ENCODE measurements at regions not wholly inside any gene's neighbourhood (a gene's known extent, or its start where the extent isn't known, plus 50 kb on each side); places are given as distances from the start of the nearest gene placed in this dataset.

DNA sequence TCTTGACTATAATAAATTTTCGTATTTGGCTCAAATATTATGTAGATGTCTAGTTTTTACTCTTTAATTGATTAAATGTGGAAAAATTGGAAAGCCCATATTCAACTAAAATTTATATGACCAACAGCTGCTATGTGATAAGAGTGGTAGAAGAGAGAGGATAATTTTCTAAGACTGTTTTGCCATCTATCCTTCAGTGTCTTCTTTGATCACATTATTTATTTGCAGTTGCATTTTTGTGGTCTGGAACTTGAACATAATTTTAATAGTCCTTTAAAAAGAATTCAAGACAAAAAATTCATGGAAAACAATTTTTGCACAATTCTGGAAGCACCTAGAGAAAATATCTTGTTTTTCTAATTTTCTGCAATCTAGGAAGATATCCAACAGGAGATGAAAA, 213.3 kb upstream of the THBS1 start:
- Histone ChIP-seq H3K4me1 (ENCODE audit: low read length) (no peaks in the 10 kb centered on the region), H3K27ac (ENCODE audit: low read length) (no peak overlapping the region), H3K4me3 (ENCODE audit: low read length) (no peak overlapping the region), H3K9ac (ENCODE audit: low read length) (no peak overlapping the region), H3K4me2 (ENCODE audit: low read depth, low read length) (no peak overlapping the region), H3K27me3 (replicated peaks; ENCODE audit: insufficient read depth, low read length) (no peaks in the 10 kb centered on the region), H3F3A (ENCODE audit: insufficient read depth, low read length) (no peaks in the 10 kb centered on the region), H3K79me2 (ENCODE audit: low read length) (no peaks in the 10 kb centered on the region), H3K36me3 (replicated peaks; ENCODE audit: insufficient read depth, low read length) (no peaks in the 10 kb centered on the region), H4K20me1 (ENCODE audit: insufficient read depth, low read length) (no peaks in the 10 kb centered on the region), H3K9me3 (replicated peaks; ENCODE audit: insufficient read depth, low read length) (no peaks in the 10 kb centered on the region), H2AFZ (ENCODE audit: low read length) (no peak overlapping the region), H3K9me2 (replicated peaks; ENCODE audit: insufficient read depth, low read length) (no peaks in the 10 kb centered on the region)
- no peak for DNase-seq
- TF ChIP-seq EZH2 (optimal IDR thresholded peaks at IDR 0.05; ENCODE audit: low read depth, low read length) (no peak), EZH2phosphoT487 (IDR thresholded peaks at IDR 0.05; ENCODE audit: low read length) (no peak), CTCF (IDR thresholded peaks at IDR 0.05; ENCODE audit: low read length) (no peak)

DNA sequence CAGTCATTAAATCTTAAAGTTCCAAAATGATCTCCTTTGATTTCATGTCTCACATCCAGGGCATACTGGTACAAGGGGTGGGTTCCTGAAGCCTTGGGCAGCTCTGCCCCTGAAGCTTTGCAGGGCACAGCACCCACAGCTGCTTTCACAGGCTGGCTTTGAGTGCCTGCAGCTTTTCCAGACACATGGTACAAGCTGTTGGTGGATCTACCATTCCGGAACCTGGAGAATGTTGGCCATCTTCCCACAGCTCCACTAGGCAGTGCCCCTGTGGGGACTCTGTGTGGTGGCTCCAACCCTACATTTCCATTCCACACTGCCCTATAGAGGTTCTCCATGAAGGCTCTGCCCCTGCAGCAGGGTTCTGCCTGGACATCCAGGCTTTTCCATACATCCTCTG, 211.1 kb upstream of the THBS1 start:
- Histone ChIP-seq H3K4me3 (ENCODE audit: low read length) (no peak overlapping the region), H4K20me1 (ENCODE audit: insufficient read depth, low read length) (no peaks in the 10 kb centered on the region), H3K36me3 (replicated peaks; ENCODE audit: insufficient read depth, low read length) (no peaks in the 10 kb centered on the region), H3F3A (ENCODE audit: insufficient read depth, low read length) (no peaks in the 10 kb centered on the region), H3K9me3 (replicated peaks; ENCODE audit: insufficient read depth, low read length) (no peaks in the 10 kb centered on the region), H3K4me2 (ENCODE audit: low read depth, low read length) (no peak overlapping the region), H3K4me1 (ENCODE audit: low read length) (no peaks in the 10 kb centered on the region), H3K27me3 (replicated peaks; ENCODE audit: insufficient read depth, low read length) (no peaks in the 10 kb centered on the region), H3K9me2 (replicated peaks; ENCODE audit: insufficient read depth, low read length) (no peaks in the 10 kb centered on the region), H3K27ac (ENCODE audit: low read length) (no peak overlapping the region), H2AFZ (ENCODE audit: low read length) (no peak overlapping the region), H3K79me2 (ENCODE audit: low read length) (no peaks in the 10 kb centered on the region), H3K9ac (ENCODE audit: low read length) (no peak overlapping the region)
- no peak for DNase-seq
- TF ChIP-seq EZH2 (optimal IDR thresholded peaks at IDR 0.05; ENCODE audit: low read depth, low read length) (no peak), EZH2phosphoT487 (IDR thresholded peaks at IDR 0.05; ENCODE audit: low read length) (no peak), CTCF (IDR thresholded peaks at IDR 0.05; ENCODE audit: low read length) (no peak)

DNA sequence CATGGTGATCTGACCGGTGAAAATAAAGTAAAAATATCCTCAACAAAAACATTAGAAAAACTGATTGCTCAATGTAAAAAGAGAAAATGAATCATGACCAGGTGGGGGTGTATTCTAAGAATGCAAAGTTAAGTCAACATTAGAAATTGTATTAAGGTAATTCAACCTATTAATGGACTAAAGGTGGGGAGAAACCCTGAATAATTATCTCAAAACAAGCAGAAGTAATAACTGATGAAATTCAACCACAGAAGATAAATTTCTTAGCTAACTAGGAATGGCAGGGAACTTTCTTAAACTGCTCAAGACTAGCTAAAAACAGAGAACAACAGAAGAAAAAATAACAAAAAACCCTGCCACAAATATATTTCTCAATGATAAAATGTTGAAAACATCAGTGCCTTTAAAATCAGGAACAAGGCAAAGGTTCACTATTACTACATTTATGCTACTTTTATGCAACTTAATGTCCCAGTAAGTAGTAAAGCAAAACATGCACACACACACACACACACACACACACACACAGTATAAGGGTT, 204.4 kb upstream of the THBS1 start:
- TF ChIP-seq CTCF (IDR thresholded peaks at IDR 0.05; ENCODE audit: low read length) (no peak), EZH2phosphoT487 (IDR thresholded peaks at IDR 0.05; ENCODE audit: low read length) (no peak), EZH2 (optimal IDR thresholded peaks at IDR 0.05; ENCODE audit: low read depth, low read length) (no peak)
- Histone ChIP-seq H3K4me1 (ENCODE audit: low read length) (no peaks in the 10 kb centered on the region), H3K9ac (ENCODE audit: low read length) (no peak overlapping the region), H3K27me3 (replicated peaks; ENCODE audit: insufficient read depth, low read length) (no peaks in the 10 kb centered on the region), H3K4me2 (ENCODE audit: low read depth, low read length) (no peak overlapping the region), H3K9me3 (replicated peaks; ENCODE audit: insufficient read depth, low read length) (no peaks in the 10 kb centered on the region), H3K27ac (ENCODE audit: low read length) (no peak overlapping the region), H3K9me2 (replicated peaks; ENCODE audit: insufficient read depth, low read length) (no peaks in the 10 kb centered on the region), H3K36me3 (replicated peaks; ENCODE audit: insufficient read depth, low read length) (no peaks in the 10 kb centered on the region), H4K20me1 (ENCODE audit: insufficient read depth, low read length) (no peaks in the 10 kb centered on the region), H3K79me2 (ENCODE audit: low read length) (no peaks in the 10 kb centered on the region), H3F3A (ENCODE audit: insufficient read depth, low read length) (no peaks in the 10 kb centered on the region), H3K4me3 (ENCODE audit: low read length) (no peak overlapping the region), H2AFZ (ENCODE audit: low read length) (no peak overlapping the region)
- no peak for DNase-seq

All from MM.1S (cell line).